DMS53 (cell line): ENCODE measurements at regions not wholly inside any gene's neighbourhood (a gene's known extent, or its start where the extent isn't known, plus 50 kb on each side); places are given as distances from the start of the nearest gene placed in this dataset.

Experiments
- DNase-seq: peaks from one replicate; lab custom pipeline; 2025; lab: John Stamatoyannopoulos, UW

DNA sequence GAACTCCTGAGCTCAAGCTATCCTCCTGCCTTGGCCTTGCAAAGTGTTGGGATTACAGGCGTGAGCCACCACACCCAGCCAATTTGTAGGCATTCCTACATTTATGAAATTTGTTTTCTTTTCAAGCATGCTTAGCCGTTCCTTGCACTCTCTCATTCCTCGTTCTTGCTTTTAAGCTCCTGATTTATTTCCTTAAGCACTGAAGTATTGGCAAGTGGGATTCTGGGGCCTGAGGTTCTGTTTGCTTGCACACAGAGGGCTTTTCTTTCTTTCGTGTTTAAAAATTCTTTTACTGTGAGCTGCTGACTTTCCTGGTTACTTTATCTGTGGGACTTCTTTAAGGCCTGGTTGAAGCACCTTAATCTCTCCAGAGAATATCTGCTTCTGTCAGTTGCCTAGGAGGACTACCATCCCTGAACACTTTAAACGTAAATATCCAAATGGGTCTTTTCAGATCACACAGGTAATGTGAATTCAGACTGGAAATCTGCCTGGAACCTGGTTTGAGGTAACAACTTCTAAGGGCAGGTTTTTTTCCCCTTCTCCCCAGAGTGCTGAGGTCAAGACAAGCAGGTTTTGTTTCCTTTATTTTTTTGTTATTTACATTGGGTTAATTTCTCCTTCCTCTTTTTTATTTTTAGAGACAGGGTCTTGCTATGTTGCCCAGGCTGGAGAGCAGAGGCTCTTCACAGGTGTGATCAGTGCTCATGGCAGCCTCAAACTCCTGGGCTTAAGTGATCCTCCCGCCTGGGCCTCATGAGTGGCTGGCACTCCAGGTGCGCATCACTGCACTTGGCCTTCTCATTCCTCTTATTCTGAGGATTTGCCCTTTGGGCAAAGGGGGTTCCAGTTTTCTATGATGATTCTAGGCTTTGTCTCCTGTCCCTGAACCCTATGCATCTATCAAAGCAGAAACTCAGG lies 102.9 kb downstream of the PFKFB3 start:
- no peak for DNase-seq

DNA sequence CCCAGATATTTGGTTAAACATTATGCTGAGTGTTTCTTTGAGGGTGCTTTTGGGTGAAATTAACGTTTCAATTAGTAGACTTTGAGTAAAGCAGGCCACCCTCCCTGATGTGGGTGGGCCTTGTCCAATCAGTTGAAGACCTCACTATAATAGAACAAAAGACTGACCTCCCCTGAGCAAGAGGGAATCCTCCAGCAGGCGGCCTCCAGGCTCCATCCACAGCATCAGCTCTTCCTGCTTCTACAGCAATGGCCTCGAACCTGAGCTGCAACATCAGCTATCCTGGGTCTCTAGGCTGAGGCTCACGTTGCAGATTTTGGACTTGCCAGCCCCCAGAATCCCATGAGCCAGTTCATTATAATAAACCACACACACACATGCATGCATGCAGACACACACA lies 104.2 kb downstream of the PFKFB3 start:
- no peak for DNase-seq

DNA sequence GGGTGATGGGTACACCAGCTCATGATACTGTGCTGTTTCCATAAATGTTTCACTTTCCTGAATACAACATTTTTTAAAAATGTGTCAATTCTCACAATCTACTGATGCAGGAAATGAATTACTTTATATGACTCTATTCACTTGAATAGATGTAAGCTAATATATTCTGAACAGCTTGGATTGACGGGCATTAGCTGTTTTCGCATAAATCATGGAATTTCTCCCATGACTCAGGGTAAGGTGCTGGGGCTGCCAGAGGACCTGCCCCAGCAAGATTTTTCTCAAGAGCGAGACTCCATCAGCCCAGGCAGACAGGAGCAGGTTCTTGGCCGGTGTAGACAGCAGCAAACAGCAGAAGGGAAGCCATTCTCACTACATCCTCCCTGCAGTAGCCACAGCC lies 107.1 kb downstream of the PFKFB3 start:
- DNase-seq: no peak

DNA sequence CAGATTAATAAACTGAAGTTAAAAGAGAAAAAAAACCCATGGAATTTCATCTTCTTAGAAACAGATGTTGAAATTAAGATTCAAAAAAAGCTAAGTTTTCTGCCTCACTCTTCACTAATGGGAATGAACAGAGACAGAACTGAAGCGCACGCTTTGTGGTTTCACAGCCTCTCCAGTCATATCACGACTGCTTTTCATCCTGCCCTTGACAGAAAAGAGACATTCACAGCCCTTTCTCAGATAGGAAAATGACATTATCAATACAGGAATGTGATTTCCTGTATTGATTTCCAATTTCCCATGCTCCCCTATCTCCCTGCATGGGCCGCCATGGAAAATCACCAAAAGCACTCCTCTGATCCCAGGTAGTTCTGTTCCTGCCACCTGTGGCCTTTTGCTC lies 108.2 kb downstream of the PFKFB3 start:
- DNase-seq: no peak

DNA sequence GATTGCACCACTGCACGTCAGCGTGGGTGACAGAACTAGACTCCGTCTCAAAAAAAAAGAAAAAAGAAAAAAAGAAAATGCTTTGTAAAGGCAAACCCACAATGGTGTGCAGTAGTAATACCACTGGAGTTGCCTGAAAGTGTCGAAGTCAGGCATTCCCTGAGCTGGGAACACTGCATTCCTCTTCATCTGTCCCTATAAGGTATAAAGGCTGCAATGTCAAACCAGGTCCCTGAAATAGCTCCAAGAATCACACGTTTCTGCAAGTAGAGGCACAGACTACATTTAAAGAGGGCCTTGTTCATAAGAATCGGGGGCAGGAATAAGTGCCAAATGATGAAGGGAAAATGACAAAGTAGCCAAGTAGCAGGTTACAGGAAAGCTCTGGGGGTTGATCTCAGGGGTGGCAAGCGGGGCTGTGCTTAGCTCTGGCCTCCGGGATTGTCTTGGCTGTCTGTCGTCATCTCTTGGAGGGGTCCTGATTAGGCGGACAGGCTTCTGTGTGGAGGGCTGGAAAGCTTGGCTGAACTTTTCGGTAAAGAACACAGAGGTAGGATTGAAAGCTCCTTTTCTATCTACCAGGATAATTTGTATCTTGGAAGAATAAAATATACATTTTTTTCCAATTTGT lies 109.1 kb downstream of the PFKFB3 start:
- no peak for DNase-seq

DNA sequence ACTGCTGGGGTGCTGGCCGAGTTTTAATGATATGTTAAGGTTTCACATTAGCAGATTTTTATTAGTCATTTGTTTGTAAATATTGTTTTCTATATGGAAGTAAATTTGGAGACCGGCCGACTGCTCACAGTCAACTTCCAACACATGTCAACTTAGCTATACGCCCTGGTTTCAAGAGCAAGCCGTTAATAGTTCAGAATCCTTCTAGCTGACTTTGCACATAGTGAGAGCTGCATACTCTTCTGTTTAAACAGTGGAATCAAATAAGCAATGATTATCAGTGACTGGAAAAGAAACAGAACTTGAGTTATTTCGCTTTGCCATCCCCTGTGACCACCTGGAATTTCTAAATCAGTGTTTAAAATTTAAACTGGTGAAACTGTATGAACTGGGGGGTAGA lies 109.9 kb downstream of the PFKFB3 start:
- no peak for DNase-seq

DNA sequence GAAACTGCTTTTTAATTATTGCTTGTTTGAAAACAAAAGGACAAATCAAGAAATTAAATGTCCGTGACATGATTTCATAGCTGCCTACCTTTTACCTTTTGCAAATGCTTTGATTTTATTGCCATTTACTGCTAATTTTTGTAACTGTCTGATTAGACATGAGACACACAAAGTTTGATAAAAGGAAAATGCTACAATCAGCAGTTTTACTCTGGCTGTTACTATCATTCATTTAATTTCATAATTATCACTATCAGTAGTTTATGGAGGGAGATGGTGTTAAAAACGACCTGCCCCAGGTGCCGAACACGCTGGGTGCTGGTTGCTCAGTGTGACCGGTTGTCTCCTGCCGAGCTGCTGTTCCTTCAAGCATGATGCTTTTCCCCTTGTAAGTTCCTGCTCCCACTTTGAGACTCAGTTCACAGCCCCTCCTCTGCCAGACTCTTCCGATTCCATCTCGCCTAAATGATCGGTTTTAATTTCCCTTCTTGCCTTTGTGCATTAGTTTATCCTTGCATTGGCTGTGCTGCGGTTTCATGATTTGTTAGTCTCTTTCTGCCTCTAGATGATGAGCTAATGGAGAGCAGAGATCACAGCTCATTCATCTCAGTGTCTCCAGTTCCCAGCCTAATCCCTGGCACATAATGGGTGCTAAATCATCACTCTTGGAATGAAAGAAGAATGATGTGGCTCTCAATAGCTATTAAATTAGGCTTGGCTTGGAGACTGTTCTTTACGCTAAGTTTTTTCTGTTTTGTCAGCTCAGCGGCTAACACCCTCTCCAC lies 110.6 kb downstream of the PFKFB3 start:
- DNase-seq: no peak

DNA sequence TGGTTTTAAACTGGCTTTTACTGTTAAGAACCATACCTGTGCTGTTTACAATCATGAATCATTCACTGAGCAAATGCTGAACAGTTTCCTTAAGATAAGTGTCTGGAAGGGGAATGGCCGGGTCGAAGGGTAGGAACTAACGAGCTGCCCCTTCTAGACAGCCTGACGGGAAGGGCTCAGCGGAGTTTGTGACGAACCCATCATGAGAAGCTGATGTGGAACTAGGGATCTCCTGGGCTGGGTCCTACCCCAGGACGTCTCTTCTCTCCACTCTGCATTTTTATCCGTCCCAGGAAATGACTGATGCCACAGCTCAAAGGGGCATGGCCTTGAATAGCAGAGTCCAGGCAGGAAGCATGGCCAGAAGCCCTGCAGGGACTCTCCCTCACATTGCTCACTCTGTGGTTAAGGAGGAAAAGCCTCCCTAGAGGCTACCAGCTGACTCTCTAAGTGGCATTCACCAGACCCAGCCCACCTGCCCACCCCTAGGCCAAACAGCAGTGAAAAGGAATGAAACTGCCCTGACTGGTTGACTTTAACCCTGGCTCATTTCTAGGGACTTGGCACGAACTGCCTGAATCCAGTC lies 112.0 kb downstream of the PFKFB3 start:
- peak; percentile 21 for DNase-seq

DNA sequence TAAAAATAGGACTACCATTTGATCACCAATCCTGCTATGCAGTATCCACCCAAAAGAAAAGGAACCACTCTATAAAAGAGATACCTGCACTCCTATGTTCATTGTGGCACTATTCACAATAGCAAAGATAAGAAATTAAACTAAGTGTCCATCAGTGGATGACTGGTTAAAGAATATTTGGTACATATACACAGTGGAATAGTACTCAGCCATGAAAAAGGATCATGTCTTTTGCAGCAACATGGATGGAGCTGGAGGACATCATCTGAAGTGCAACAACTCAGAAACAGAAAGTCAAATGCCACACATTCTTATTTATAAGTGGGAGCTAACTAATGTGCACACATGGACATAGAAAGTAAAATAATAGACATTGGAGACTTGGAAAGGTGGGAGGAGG lies 116.4 kb downstream of the PFKFB3 start:
- DNase-seq: no peak

DNA sequence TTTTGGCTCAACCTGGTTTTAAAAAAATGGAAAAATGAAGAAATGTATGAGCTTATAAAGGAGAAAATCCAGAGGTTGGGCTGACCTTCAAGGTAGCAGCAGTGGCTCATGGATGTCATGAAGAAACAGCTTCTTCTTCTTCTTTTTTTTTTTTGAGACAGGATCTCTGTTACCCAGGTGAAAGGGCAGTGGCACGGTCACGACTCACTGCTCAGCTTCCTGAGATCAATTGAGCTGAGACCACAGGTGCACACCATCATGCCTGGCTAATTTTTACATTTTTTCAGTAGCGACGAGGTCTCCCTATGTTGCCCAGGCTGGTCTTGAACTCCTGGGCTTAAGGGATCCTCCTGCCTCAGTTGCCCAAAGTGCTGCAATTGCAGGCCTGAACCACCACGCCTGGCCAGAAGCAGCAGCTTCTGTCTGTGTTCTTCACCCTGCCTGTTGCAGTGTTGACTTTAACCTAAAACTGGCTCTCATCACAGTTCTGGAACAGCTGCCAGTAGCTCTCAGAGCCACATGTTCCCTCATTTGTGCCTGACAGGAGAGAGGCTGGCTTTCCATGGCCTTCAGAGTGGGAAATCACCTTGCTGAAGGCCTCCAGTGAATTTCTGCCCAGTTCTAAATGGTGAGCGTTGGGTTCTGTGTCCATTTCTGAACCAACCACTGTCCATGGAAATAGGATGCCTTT lies 117.7 kb downstream of the PFKFB3 start:
- peak; percentile 66 for DNase-seq

DNA sequence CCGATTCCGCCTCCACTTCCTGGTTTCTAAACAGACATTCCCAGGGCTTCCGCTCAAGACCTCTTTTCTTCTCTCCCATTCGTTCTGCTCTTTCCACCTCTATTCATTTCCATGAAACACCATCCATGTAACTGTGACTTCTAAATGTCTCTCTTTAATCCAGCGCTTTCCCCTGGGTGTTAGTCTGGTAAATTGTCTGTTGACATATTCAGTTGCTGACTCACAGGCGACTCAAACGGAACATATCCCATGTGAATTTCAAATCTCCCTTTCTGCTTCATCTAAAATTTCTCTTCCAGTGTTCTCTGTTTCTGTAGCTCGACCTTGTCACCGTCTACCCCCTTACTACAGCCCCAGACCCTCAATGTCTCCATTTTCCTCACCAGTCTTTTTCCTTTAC lies 119.1 kb downstream of the PFKFB3 start:
- DNase-seq: peak; percentile 13

DNA sequence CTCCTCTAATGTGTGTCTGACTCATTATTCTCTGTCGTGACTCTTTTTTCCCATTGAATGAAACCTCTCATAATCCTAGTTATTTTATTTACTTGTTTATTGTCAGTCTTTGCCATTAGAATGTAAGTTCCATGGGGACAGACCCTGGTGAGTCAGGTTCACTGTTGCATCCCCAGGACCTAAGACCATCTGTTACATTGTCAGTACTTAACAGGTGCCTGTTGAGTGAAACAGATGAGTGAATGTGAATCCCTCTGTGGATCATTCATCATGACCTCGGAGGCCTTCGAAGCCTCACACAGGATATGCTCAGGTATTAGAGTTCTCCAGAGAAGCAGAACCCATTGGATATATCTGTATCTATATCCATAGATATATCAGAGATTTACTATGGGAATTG lies 120.1 kb downstream of the PFKFB3 start:
- DNase-seq: no peak

DNA sequence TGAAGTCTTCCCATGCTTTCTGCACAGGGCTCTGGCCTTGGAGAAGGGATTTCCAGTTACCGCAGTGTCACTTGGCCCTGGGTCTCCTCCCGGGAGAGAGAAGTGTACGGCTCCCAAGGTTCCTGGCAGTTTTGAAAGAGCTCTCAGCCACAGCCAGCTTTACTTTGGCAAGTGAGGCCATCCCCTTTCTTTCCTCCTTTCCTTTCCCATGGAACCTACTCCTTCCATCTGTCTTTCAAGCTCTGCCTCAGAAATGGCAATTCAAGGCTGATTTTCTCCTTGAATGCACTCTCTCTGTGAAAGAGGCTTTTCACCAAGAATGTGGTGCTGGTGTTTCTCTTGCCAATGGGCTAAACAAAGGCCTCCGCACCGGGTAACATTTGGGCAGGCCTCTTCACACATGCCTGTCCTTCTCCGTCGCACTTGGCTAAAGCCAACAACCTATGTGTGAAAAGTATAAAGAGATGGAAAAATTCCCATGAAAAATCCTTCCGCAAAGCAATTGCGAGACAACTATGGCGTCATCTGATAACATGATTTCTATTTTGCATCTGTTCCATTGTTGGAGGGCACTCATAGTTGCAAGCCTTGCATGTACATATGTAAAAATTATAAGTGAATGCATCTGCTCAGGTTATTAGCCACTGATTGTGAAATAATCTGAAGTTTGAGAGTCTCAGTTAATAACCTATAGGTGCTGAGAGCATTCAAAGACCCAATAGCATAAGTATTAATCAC lies 125.4 kb downstream of the PFKFB3 start:
- no peak for DNase-seq

DNA sequence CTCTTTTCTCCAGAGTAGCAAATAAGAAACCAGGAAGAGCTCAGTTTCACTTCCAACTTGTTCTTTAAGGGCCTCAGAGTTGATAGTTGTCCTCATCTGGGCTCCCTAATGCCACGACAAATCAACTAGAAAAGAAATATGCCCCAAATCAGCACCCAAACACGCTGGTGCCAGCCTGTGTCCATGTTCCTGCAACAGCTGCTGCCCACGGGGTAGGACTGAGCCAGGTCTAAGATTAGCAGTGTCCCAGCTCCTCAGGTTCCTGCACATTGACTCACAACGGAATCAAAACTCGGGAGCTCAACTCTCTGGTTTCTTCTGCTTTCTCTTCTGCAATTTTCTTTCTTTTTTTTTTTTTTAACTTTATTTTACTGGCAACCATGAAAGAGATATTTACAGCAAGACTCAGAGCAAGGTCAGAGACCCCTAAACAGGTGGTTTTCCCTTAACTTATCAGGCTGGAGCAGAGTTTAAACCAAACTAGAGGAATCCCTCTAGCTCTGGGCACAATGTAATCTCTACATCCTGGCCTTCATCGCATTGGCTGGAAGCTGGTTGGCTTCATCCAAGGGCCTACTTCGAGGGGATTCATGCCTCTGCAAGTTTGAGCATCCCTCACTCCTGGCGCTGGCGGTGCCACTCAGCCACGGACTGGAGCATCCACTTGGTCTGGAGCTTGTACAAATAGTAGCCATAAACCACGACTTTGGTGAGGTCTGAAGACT lies 126.1 kb downstream of the PFKFB3 start:
- DNase-seq: no peak

DNA sequence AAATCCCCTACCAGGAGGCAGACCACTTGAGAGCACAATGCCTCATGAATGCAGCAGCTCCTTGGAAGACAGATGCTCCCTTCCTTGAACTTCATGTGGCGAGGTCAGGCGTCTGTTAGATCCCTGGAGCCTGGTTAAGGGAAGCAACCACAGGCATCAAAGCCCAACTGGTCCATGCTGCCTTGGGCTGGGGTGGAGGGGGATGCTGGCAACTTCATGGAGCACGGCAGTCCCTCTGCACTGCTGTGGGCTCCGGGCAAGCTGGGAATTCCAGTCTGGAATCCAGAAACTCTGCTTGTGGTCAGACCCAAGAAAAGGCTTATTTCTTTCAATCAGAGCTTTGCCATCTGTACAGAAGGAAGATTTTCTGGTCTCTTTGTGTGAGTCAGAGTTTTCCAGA lies 130.4 kb downstream of the PFKFB3 start:
- DNase-seq: no peak

DNA sequence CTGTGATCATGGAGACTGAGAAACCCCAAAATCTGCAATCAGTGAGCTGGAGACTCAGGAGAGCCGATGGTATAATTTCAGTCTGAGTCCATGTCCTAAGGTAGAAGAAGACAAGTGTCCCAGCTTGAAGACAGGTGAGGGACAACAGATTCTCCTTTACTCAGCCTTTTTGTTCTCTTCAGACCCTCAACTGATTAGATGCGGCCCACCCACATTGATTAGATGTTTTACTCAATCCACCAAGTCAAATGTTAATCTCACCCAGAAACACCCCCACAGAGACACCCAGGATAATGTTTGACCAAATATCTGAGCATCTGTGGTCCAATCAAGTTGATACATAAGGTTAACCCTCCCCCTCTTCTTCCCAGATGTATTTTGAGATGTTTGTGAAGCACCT lies 131.2 kb downstream of the PFKFB3 start:
- no peak for DNase-seq

DNA sequence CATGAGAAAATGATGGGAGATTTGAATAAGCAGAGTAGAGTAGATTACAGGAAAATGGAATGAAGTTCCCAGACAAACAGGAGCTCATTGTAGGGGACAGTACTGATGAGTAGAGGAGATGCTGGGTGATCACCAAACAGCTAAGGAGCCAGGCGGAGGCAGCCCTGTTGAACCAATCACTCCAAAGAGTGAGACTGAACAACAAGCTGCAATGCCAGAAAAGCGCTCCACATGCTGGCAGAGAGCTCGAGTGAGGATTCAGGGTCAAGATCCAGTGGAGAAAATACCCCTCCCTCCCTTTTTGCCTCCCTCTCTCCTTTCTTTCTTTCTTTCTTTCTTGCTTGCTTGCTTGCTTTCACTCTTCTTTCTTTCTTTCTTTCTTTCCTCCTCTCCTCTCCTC lies 133.3 kb downstream of the PFKFB3 start:
- DNase-seq: no peak

DNA sequence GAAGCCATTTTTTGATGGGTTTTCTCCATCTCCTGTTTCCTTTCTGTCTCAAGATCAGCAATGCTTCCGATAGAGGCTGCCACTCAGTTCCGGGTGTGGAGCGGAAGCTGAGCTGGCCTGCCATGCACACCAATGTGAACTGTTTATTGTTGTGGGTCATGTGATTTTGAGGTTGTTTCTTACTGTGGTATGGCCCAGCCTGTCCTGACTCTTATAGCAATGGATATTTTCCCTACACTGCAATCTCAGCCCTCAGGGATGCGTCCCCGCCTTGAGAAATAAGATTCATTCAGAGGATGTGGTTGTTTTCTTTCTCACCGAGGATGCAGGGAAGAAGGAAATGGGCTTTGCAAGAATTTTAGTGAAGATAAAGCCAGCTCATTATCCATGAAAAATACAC lies 134.7 kb downstream of the PFKFB3 start:
- DNase-seq: no peak

DNA sequence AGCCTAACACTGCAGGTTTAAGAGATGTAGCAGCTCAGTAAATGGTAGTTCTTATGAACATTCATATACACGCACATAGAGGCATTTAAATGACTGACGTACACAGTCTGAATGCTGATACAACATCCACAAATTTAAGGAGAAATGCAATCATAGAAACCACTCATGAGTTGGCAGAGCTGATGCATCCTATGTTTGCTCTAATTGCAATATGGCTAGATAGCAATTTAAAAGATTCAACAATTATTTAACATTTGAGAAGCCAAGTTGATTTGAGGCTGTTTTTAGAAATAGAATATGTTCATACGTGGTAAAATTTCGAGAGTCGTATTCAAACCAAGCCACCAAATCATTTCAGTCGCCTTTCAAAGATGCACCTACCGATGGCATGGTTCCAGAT lies 135.6 kb downstream of the PFKFB3 start:
- DNase-seq: no peak

DNA sequence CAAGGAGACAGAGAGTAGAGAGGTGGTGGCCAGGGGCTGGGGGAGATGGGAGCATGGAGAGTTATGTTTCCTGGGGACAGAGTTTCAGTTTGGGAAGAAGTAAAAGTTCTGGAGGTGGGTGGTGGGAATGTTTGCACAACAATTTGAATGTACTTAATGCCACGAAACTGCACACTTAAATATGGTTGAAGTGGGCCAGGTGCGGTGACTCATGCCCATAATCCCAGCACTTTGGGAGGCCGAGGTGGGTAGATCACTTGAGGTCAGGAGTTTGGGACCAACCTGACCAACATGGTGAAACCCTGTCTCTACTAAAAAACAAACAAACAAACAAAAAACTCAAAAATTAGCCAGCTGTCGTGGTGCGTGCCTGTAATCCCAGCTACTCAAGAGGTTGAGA lies 137.2 kb downstream of the PFKFB3 start:
- peak; percentile 62 for DNase-seq
